ENCODE measurements at regions not wholly inside any gene's neighbourhood (a gene's known extent, or its start where the extent isn't known, plus 50 kb on each side); places are given as distances from the start of the nearest gene placed in this dataset.
"Not testable (repeated sequence)": the region's sequence is repeated elsewhere in the genome, so short reads cannot be mapped to it uniquely, and the experiment has no call there.

GRCh38 chr1:30447701-30448100 is 275.7 kb downstream of the MATN1 start:
- Histone ChIP-seq H3K9me3 (replicated peaks) (no peaks in the 10 kb centered on the region), H3K27ac (no peak overlapping the region), H3K4me3 (no peak overlapping the region), H3K36me3 (no peaks in the 10 kb centered on the region), H3K27me3 (no peaks in the 10 kb centered on the region), H3K4me1 (no peaks in the 10 kb centered on the region)
- DNase-seq, result no peak

GRCh38 chr1:30447080-30447479 is 276.3 kb downstream of the MATN1 start:
- no peaks in the 10 kb centered on the region for H3K9me3 ChIP-seq (replicated peaks)
- no peaks in the 10 kb centered on the region for H3K4me1 ChIP-seq
- no peak for DNase-seq
- H3K27ac ChIP-seq, result no peak overlapping the region
- no peaks in the 10 kb centered on the region for H3K36me3 ChIP-seq
- H3K4me3 ChIP-seq, result no peak overlapping the region
- no peaks in the 10 kb centered on the region for H3K27me3 ChIP-seq

- H3K4me1 ChIP-seq, result no peaks in the 10 kb centered on the region
- H3K36me3 ChIP-seq, result no peaks in the 10 kb centered on the region
- no peak overlapping the region for H3K27ac ChIP-seq
- DNase-seq, result no peak
- H3K27me3 ChIP-seq, result no peaks in the 10 kb centered on the region
- H3K4me3 ChIP-seq, result no peak overlapping the region
- H3K9me3 ChIP-seq (replicated peaks), result no peaks in the 10 kb centered on the region
Measured at GRCh38 chr1:30446508-30446907, 276.9 kb downstream of the MATN1 start.

DNA sequence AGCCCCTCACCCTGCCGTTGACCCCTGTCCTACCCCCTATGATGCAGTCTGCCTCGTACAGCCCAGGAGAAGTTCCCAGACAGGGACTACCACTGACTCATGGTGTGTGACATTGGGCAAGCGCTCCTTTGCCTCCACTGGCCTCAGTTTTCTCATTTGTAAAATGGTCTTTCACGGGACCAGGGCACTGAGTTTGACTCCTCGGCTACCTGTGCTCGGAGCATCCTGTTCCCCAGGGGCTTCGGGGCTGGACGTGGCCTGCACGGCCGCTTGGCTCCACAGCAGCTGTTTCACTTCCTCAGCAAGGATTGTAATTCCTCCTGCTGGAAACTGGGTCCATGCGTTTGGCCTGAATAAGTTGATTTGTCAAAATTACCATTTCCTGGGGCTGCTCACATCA is 277.3 kb downstream of the MATN1 start:
- H3K27ac ChIP-seq, result no peak overlapping the region
- no peak overlapping the region for H3K4me3 ChIP-seq
- no peaks in the 10 kb centered on the region for H3K9me3 ChIP-seq (replicated peaks)
- DNase-seq, result peak in 1 of 2 experiments; percentile 24
- no peaks in the 10 kb centered on the region for H3K27me3 ChIP-seq
- H3K4me1 ChIP-seq, result no peaks in the 10 kb centered on the region
- H3K36me3 ChIP-seq, result no peaks in the 10 kb centered on the region

DNA sequence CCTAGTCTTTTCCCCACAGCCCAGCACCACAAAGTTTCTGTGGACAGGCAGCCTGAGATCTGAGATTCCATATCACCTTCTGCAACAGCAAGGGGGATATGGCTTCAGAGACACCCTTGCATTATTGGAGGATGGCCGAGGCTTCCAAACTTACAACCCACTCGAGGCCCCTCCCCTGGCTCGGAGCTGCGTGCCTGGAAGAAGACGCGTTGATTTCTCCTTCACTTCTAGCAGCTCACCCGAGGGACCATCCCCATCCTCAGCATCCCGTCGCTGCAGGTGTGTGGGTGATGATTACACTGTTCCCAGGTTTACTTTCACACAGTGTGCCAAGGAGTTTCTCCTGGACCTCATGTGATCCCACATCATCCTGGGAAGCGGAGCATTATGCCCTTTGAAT is 277.9 kb downstream of the MATN1 start:
- H3K27ac ChIP-seq, result no peak overlapping the region
- no peaks in the 10 kb centered on the region for H3K27me3 ChIP-seq
- DNase-seq, result no peak
- H3K4me3 ChIP-seq, result no peak overlapping the region
- H3K9me3 ChIP-seq (replicated peaks), result no peaks in the 10 kb centered on the region
- H3K4me1 ChIP-seq, result no peaks in the 10 kb centered on the region
- H3K36me3 ChIP-seq, result no peaks in the 10 kb centered on the region

DNA sequence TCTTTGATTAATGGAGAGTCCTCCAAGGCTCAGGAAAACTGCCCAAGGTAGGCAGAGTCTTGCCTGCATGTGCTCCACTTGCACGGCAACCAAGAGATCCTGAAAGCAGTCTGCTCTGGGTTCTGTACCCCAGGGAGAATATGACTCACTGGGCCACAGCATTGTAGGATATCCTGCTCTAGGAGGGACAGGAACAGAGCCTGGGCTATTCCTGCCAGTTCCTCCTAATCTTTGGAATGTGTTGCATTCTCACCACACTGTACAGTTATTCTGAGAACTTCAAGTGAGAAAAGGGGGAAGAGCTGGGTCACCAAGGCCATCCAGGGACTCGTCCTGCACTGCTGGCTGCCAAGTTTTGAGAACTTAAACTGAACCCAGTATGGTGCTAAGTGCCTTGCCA is 278.5 kb downstream of the MATN1 start:
- no peak overlapping the region for H3K4me3 ChIP-seq
- H3K36me3 ChIP-seq, result no peaks in the 10 kb centered on the region
- DNase-seq, result no peak
- H3K27ac ChIP-seq, result no peak overlapping the region
- H3K9me3 ChIP-seq (replicated peaks), result no peaks in the 10 kb centered on the region
- no peaks in the 10 kb centered on the region for H3K4me1 ChIP-seq
- H3K27me3 ChIP-seq, result no peaks in the 10 kb centered on the region

- H3K27ac ChIP-seq, result no peak overlapping the region
- H3K4me3 ChIP-seq, result no peak overlapping the region
- H3K27me3 ChIP-seq, result no peaks in the 10 kb centered on the region
- no peaks in the 10 kb centered on the region for H3K9me3 ChIP-seq (replicated peaks)
- no peaks in the 10 kb centered on the region for H3K4me1 ChIP-seq
- DNase-seq, result no peak
- no peaks in the 10 kb centered on the region for H3K36me3 ChIP-seq
Measured at GRCh38 chr1:30444401-30444800, 279.0 kb downstream of the MATN1 start.

GRCh38 chr1:30438274-30438673 is 285.1 kb downstream of the MATN1 start:
- DNase-seq, result not testable (repeated sequence)

DNA sequence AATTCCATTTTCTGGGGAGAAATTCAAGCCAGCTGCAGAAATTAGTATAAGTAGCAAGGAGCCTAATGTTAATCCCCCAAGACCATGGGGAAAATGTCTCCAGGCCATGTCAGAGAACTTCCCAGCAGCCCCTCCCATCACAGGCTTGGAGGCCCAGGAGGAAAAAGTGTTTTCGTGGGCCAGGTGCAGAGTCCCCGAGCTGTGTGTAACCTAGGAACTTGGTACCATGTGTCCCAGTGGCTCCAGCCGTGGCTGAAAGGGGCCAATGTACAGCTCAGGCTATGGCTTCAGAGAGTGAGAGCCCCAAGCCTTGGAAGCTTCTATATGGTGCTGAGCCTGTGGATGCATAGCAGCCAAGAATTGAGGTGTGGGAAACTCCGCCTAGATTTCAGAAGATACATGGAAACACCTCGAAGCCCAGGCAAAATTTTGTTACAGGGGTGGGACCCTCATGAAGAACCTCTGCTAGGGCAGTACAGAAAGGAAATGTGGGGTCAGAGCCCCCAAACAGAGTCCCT is 286.3 kb downstream of the MATN1 start:
- H3K4me1 ChIP-seq, result no peaks in the 10 kb centered on the region
- no peak for DNase-seq
- no peak overlapping the region for H3K4me3 ChIP-seq
- no peak overlapping the region for H3K27ac ChIP-seq
- H3K9me3 ChIP-seq (replicated peaks), result no peaks in the 10 kb centered on the region; the same call in 1 of the 2 replicates
- no peaks in the 10 kb centered on the region for H3K27me3 ChIP-seq
- no peaks in the 10 kb centered on the region for H3K36me3 ChIP-seq

More at GRCh38 chr1:30438274-30438673, 285.1 kb downstream of the MATN1 start:
- H3K4me1 ChIP-seq; H3K9me3 ChIP-seq (replicated peaks); H3K27ac ChIP-seq; H3K36me3 ChIP-seq; H3K4me3 ChIP-seq; H3K27me3 ChIP-seq: not testable (repeated sequence)

DNA sequence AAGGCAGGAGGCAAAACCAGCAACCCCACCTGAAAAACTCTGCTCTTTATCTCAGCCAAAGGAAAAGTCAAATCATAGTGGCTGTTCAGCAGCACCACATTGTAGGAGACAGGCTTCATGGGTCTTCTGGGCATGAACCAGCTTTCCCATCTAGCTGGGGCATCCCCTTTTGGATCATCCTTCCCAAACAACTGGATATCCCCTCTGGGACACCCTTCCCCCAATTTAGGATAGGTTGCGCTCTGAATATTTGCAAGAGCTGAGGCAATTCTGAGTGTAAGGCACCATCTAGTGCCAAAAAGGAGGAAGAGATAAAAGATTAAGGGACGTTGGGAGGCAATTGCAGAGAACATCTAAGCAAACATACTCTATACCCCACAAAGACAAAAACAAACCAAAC is 295.8 kb downstream of the MATN1 start:
- no peak overlapping the region for H3K4me3 ChIP-seq
- no peaks in the 10 kb centered on the region for H3K9me3 ChIP-seq (replicated peaks)
- DNase-seq, result no peak

DNA sequence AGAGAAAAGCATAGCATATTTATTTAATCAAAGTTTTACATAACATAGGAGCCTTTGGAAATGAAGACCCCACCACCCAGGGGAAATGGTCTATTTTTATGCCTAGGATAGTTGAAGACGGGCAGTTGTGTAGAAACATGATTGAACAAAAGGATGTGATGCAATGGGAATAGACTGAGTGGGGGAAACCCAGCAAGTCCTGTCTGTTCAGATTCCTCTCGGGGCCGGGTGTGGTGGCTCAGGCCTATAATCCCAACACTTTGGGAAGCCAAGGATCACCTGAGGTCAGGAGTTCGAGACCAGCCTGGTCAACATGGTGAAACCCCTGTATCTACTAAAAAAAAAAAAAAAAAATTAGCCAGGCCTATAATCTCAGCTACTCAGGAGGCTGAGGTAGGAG is 298.3 kb downstream of the MATN1 start:
- Histone ChIP-seq H3K27me3 (peaks cover 9% of the 10 kb centered on the region; the same call in 1 of the 2 replicates), H3K4me3 (no peak overlapping the region), H3K27ac (no peak overlapping the region), H3K9me3 (replicated peaks) (no peaks in the 10 kb centered on the region), H3K36me3 (no peaks in the 10 kb centered on the region), H3K4me1 (no peaks in the 10 kb centered on the region)
- peak in 1 of 2 experiments; percentile 0 for DNase-seq

More for the DNA sequence above, 295.8 kb downstream of the MATN1 start:
- Histone ChIP-seq H3K36me3 (no peaks in the 10 kb centered on the region), H3K27me3 (0 out of 2 replicates have a peak, but pooled peaks cover 4% of the 10 kb centered on the region), H3K4me1 (no peaks in the 10 kb centered on the region), H3K27ac (no peak overlapping the region)

GRCh38 chr1:30423570-30423969 is 299.8 kb downstream of the MATN1 start:
- no peaks in the 10 kb centered on the region for H3K4me1 ChIP-seq
- no peak overlapping the region for H3K27ac ChIP-seq
- no peaks in the 10 kb centered on the region for H3K36me3 ChIP-seq
- H3K9me3 ChIP-seq (replicated peaks), result no peaks in the 10 kb centered on the region
- no peak overlapping the region for H3K4me3 ChIP-seq
- H3K27me3 ChIP-seq, result peaks cover 9% of the 10 kb centered on the region; the same call in 1 of the 2 replicates
- DNase-seq, result no peak

- peak in 1 of 2 experiments; percentile 2 for DNase-seq
- H3K27ac ChIP-seq, result no peak overlapping the region
Measured at GRCh38 chr1:30422251-30422650, 301.1 kb downstream of the MATN1 start.

GRCh38 chr1:30420519-30421050 is 302.8 kb downstream of the MATN1 start:
- DNase-seq, result no peak
- Histone ChIP-seq H3K4me1 (no peaks in the 10 kb centered on the region), H3K4me3 (no peak overlapping the region), H3K27me3 (peaks cover 9% of the 10 kb centered on the region; the same call in 1 of the 2 replicates), H3K36me3 (no peaks in the 10 kb centered on the region), H3K9me3 (replicated peaks) (no peaks in the 10 kb centered on the region), H3K27ac (no peak overlapping the region)

More at GRCh38 chr1:30422251-30422650, 301.1 kb downstream of the MATN1 start:
- Histone ChIP-seq H3K4me3 (no peak overlapping the region), H3K9me3 (replicated peaks) (no peaks in the 10 kb centered on the region), H3K4me1 (no peaks in the 10 kb centered on the region), H3K36me3 (no peaks in the 10 kb centered on the region), H3K27me3 (peaks cover 9% of the 10 kb centered on the region; the same call in 1 of the 2 replicates)

GRCh38 chr1:30419831-30420230 is 303.6 kb downstream of the MATN1 start:
- no peaks in the 10 kb centered on the region for H3K36me3 ChIP-seq
- H3K27me3 ChIP-seq, result peaks cover 9% of the 10 kb centered on the region; the same call in 1 of the 2 replicates
- no peak for DNase-seq

More at GRCh38 chr1:30419831-30420230, 303.6 kb downstream of the MATN1 start:
- Histone ChIP-seq H3K4me3 (no peak overlapping the region), H3K9me3 (replicated peaks) (no peaks in the 10 kb centered on the region), H3K27ac (no peak overlapping the region), H3K4me1 (no peaks in the 10 kb centered on the region)
